ENCODE measurements at regions not wholly inside any gene's neighbourhood (a gene's known extent, or its start where the extent isn't known, plus 50 kb on each side); places are given as distances from the start of the nearest gene placed in this dataset.

GRCh38 chr3:117400303-117400702 is 690.7 kb downstream of the TUSC7 start:
- DNase-seq (ENCODE audit: low read depth in 2 of 2), result no peak

- DNase-seq (ENCODE audit: low read depth in 2 of 2), result no peak
These were observed 694.6 kb downstream of the TUSC7 start for GRCh38 chr3:117404141-117404540.

GRCh38 chr3:117404730-117405129 is 695.2 kb downstream of the TUSC7 start:
- no peak for DNase-seq (ENCODE audit: low read depth in 2 of 2)

GRCh38 chr3:117405359-117405758 is 695.8 kb downstream of the TUSC7 start:
- no peak for DNase-seq (ENCODE audit: low read depth in 2 of 2)

- no peak for DNase-seq (ENCODE audit: low read depth in 2 of 2)
These were observed 697.7 kb downstream of the TUSC7 start for GRCh38 chr3:117407317-117407716.

GRCh38 chr3:117408811-117409210 is 699.2 kb downstream of the TUSC7 start:
- DNase-seq (ENCODE audit: low read depth in 2 of 2), result no peak

GRCh38 chr3:117409256-117409655 is 699.7 kb downstream of the TUSC7 start:
- no peak for DNase-seq (ENCODE audit: low read depth in 2 of 2)

GRCh38 chr3:117409701-117410459 is 700.3 kb downstream of the TUSC7 start:
- no peak for DNase-seq (ENCODE audit: low read depth in 2 of 2)

GRCh38 chr3:117411971-117412370 is 702.4 kb downstream of the TUSC7 start:
- no peak for DNase-seq (ENCODE audit: low read depth in 2 of 2)

- no peak for DNase-seq (ENCODE audit: low read depth in 2 of 2)
These were observed 707.8 kb downstream of the TUSC7 start for GRCh38 chr3:117417411-117417810.

GRCh38 chr3:117427081-117427480 is 717.5 kb downstream of the TUSC7 start:
- no peak for DNase-seq (ENCODE audit: low read depth in 2 of 2)

GRCh38 chr3:117433427-117433826 is 723.8 kb downstream of the TUSC7 start:
- DNase-seq (ENCODE audit: low read depth in 2 of 2), result no peak

- DNase-seq (ENCODE audit: low read depth in 2 of 2), result no peak
These were observed 725.3 kb downstream of the TUSC7 start for GRCh38 chr3:117434661-117435412.

- no peak for DNase-seq (ENCODE audit: low read depth in 2 of 2)
These were observed 725.9 kb downstream of the TUSC7 start for GRCh38 chr3:117435506-117435905.

GRCh38 chr3:117439812-117440211 is 730.2 kb downstream of the TUSC7 start:
- DNase-seq (ENCODE audit: low read depth in 2 of 2), result no peak

- no peak for DNase-seq (ENCODE audit: low read depth in 2 of 2)
These were observed 732.3 kb downstream of the TUSC7 start for GRCh38 chr3:117441851-117442250.

GRCh38 chr3:117442566-117442965 is 733.0 kb downstream of the TUSC7 start:
- no peak for DNase-seq (ENCODE audit: low read depth in 2 of 2)

- no peak for DNase-seq (ENCODE audit: low read depth in 2 of 2)
These were observed 733.4 kb downstream of the TUSC7 start for GRCh38 chr3:117443014-117443413.

- no peak for DNase-seq (ENCODE audit: low read depth in 2 of 2)
These were observed 734.6 kb downstream of the TUSC7 start for GRCh38 chr3:117444175-117444574.

GRCh38 chr3:117447419-117447818 is 737.8 kb downstream of the TUSC7 start:
- no peak for DNase-seq (ENCODE audit: low read depth in 2 of 2)

GRCh38 chr3:117450026-117450425 is 740.4 kb downstream of the TUSC7 start:
- DNase-seq (ENCODE audit: low read depth in 2 of 2), result no peak

GRCh38 chr3:117454254-117454653 is 744.7 kb downstream of the TUSC7 start:
- no peak for DNase-seq (ENCODE audit: low read depth in 2 of 2)

GRCh38 chr3:117454908-117455307 is 745.3 kb downstream of the TUSC7 start:
- DNase-seq (ENCODE audit: low read depth in 2 of 2), result no peak
